SK-N-SH (cell line): ENCODE measurements at regions not wholly inside any gene's neighbourhood (a gene's known extent, or its start where the extent isn't known, plus 50 kb on each side); places are given as distances from the start of the nearest gene placed in this dataset.
A peak's percentile ranks its signal among the peaks of the same experiment; 100 is the strongest.

Experiments used
- CTCF ChIA-PET: fragments of 300-600, 350-600 bp; formaldehyde crosslinking; extraction: SDS; loops from one replicate; lab custom pipeline; 2021; lab: Yijun Ruan, JAX
- POLR2A ChIA-PET: fragments of 350-600 bp; sonication (Branson Sonifier 250); formaldehyde crosslinking; extraction: SDS; loops from one replicate; lab custom pipeline; 2020; ENCODE audit warnings: antibody characterized with exemption, inconsistent platforms; lab: Yijun Ruan, JAX
- DNase-seq: peaks from one replicate; pipeline ENCODE4 v3.0.0; 2012
- H2AFZ ChIP-seq: fragments of 200-600 bp; sonication (generic); 2 replicates; pipeline ENCODE4 v1.8.1; 2016; ENCODE audit warnings: antibody characterized with exemption, mild to moderate bottlenecking, low read depth
- H3F3A ChIP-seq: fragments of 200-600 bp; sonication (generic); replicated peaks from 2 replicates; pipeline ENCODE3; 2016; ENCODE audit warnings: antibody characterized with exemption, mild to moderate bottlenecking; ENCODE audit not compliant: insufficient read depth
- H3K27ac ChIP-seq, 2 experiments: fragments of 200-500 bp in 1 of 2; fragments of 200-600 bp in 1 of 2; sonication (Bioruptor generic) in 1 of 2; sonication (generic), shearing (Covaris generic) in 1 of 2; 2 replicates each; pipeline versions ENCODE4 v1.5.1 to v1.6.1; 2014 to 2016; ENCODE audit warnings: low read depth in 2 of 2, inconsistent platforms in 1 of 2, low read length in 1 of 2, mild to moderate bottlenecking in 1 of 2, mixed read lengths in 1 of 2
- H3K27me3 ChIP-seq: fragments of 200-600 bp; sonication (generic), shearing (Covaris generic); 2 replicates; pipeline ENCODE4 v1.6.1; 2016; ENCODE audit warnings: mixed run types; ENCODE audit not compliant: insufficient read depth
- H3K36me3 ChIP-seq, 2 experiments: fragments of 200-500 bp in 1 of 2; fragments of 200-600 bp in 1 of 2; sonication (Bioruptor generic) in 1 of 2; sonication (generic) in 1 of 2; replicated peaks in 1 of 2; 2 replicates each; pipeline versions ENCODE3 to v1.5.1; 2014 to 2016; ENCODE audit warnings: low read length in 1 of 2, mild to moderate bottlenecking in 1 of 2; ENCODE audit not compliant: insufficient read depth in 2 of 2, control insufficient read depth in 1 of 2
- H3K4me1 ChIP-seq, 2 experiments: fragments of 200-500 bp in 1 of 2; fragments of 200-600 bp in 1 of 2; sonication (Bioruptor generic) in 1 of 2; sonication (generic), shearing (Covaris generic) in 1 of 2; 2 replicates each; pipeline versions ENCODE4 v1.5.1 to v1.6.1; 2014 to 2016; ENCODE audit warnings: low read depth in 1 of 2, low read length in 1 of 2, mixed run types in 1 of 2; ENCODE audit not compliant: insufficient read depth in 2 of 2, control insufficient read depth in 1 of 2
- H3K4me2 ChIP-seq: fragments of 200-600 bp; sonication (generic), shearing (Covaris generic); 2 replicates; pipeline ENCODE4 v1.6.1; 2017; ENCODE audit warnings: mixed run types
- H3K4me3 ChIP-seq, 2 experiments: fragments of 200-500 bp in 1 of 2; fragments of 200-600 bp in 1 of 2; sonication (Bioruptor generic) in 1 of 2; sonication (generic), shearing (Covaris generic) in 1 of 2; 2 replicates each; pipeline versions ENCODE4 v1.5.1 to v1.8.1; 2014 to 2016; ENCODE audit warnings: low read depth in 2 of 2, inconsistent platforms in 1 of 2, low read length in 1 of 2, mild to moderate bottlenecking in 1 of 2, mixed read lengths in 1 of 2, moderate library complexity in 1 of 2
- H3K79me2 ChIP-seq: fragments of 200-600 bp; sonication (generic); 2 replicates; pipeline ENCODE4 v1.8.1; 2017; ENCODE audit warnings: mild to moderate bottlenecking; ENCODE audit not compliant: insufficient read depth
- H3K9ac ChIP-seq: fragments of 200-600 bp; sonication (generic); 2 replicates; pipeline ENCODE4 v1.6.1; 2017; ENCODE audit warnings: mixed run types
- H3K9me2 ChIP-seq: fragments of 200-600 bp; sonication (generic); 2 replicates; pipeline ENCODE4 v1.6.1; 2017; ENCODE audit warnings: mixed run types
- H3K9me3 ChIP-seq: fragments of 200-600 bp; sonication (generic); 2 replicates; pipeline ENCODE4 v1.6.1; 2017; ENCODE audit warnings: mixed run types, mild to moderate bottlenecking, moderate library complexity
- H4K20me1 ChIP-seq: fragments of 200-600 bp; sonication (generic); 2 replicates; pipeline ENCODE4 v1.6.1; 2017; ENCODE audit warnings: mild to moderate bottlenecking, mixed run types; ENCODE audit not compliant: insufficient read depth
- CHD2 ChIP-seq: fragments of 150-350 bp; IDR thresholded peaks from 2 replicates; pipeline ENCODE4 v1.6.1; 2018; ENCODE audit warnings: low read length; ENCODE audit not compliant: partially characterized antibody
- ELF1 ChIP-seq: IDR thresholded peaks from 2 replicates; pipeline ENCODE4 v1.4.0; 2012
- EP300 ChIP-seq, 2 experiments: IDR thresholded peaks; 2 replicates each; pipeline versions ENCODE4 v1.4.0 to v1.6.1; 2012; ENCODE audit warnings: borderline replicate concordance in 1 of 2, low read depth in 1 of 2, low read length in 1 of 2
- FOSL2 ChIP-seq: IDR thresholded peaks from 2 replicates; pipeline ENCODE4 v1.4.0; 2012; ENCODE audit warnings: low read depth, mild to moderate bottlenecking, moderate library complexity, borderline replicate concordance
- GABPA ChIP-seq: IDR thresholded peaks from 2 replicates; pipeline ENCODE4 v1.4.0; 2012; ENCODE audit warnings: low read depth, mild to moderate bottlenecking
- GATA2 ChIP-seq: sonication (generic); formaldehyde crosslinking; IDR thresholded peaks from 2 replicates; pipeline ENCODE4 v1.5.0; 2020; ENCODE audit warnings: mild to moderate bottlenecking, missing genetic modification reagents
- JUND ChIP-seq: IDR thresholded peaks from 2 replicates; pipeline ENCODE4 v1.4.0; 2012
- MXI1 ChIP-seq: IDR thresholded peaks from 2 replicates; pipeline ENCODE4 v1.6.1; 2012; ENCODE audit warnings: mild to moderate bottlenecking, low read depth, low read length, improper control_type of control experiment
- NFIC ChIP-seq: IDR thresholded peaks from 2 replicates; pipeline ENCODE4 v1.4.0; 2012; ENCODE audit warnings: borderline replicate concordance
- RCOR1 ChIP-seq: fragments of 150-350 bp; IDR thresholded peaks from 2 replicates; pipeline ENCODE4 v1.6.1; 2017; ENCODE audit warnings: antibody characterized with exemption, low read length
- RXRA ChIP-seq: IDR thresholded peaks from 2 replicates; pipeline ENCODE4 v1.4.0; 2012; ENCODE audit warnings: low read depth, mild to moderate bottlenecking, borderline replicate concordance
- TCF12 ChIP-seq: IDR thresholded peaks from 2 replicates; pipeline ENCODE4 v1.4.0; 2012
- YY1 ChIP-seq: IDR thresholded peaks from 2 replicates; pipeline ENCODE4 v1.4.0; 2012; ENCODE audit warnings: low read depth, mild to moderate bottlenecking
- WGBS: methylation state at CpG from one replicate; pipeline ENCODE4 v1.1.6; 2017; ENCODE audit warnings: low lambda C conversion rate; 5-methylcytosine and 5-hydroxymethylcytosine counted together
- TF ChIP-seq, protein P1 (sequence below): fragments of 200-600 bp; sonication (generic); IDR thresholded peaks from 2 replicates; pipeline ENCODE4 v1.6.1; 2017; ENCODE audit warnings: antibody characterized with exemption, mild to moderate bottlenecking, moderate library complexity
- TF ChIP-seq, protein P2 (sequence below): fragments of 150-350 bp; IDR thresholded peaks from 2 replicates; pipeline ENCODE4 v1.6.1; 2016; ENCODE audit warnings: mild to moderate bottlenecking, low read depth, low read length

DNA sequence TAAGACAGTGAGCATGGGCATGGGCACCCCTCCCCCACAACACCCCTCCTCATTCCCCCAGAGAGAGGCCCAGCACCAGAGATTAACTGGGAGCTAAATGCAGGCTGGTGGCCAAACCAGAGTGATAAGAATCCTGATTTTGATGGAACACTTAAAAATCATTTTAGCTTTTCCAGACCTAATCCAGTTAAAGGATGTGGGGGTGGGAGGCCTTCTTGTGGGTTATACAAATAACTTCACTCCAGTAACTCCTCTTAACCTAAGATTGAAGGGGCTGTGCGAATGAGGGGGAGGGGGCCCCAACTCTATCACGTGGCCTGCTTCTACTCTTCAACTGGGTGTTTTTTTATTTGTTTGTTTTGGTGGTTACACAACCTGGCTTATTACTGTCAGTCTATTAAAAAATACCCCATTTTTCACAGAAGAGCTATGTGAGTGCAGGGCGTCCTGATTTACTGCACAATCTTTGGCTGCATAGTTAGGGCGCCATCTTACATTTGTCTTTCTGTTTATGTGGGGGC lies 398.1 kb upstream of the LYPLAL1 start (continued):
- TF ChIP-seq YY1 (no peak), NFIC (no peak)

DNA sequence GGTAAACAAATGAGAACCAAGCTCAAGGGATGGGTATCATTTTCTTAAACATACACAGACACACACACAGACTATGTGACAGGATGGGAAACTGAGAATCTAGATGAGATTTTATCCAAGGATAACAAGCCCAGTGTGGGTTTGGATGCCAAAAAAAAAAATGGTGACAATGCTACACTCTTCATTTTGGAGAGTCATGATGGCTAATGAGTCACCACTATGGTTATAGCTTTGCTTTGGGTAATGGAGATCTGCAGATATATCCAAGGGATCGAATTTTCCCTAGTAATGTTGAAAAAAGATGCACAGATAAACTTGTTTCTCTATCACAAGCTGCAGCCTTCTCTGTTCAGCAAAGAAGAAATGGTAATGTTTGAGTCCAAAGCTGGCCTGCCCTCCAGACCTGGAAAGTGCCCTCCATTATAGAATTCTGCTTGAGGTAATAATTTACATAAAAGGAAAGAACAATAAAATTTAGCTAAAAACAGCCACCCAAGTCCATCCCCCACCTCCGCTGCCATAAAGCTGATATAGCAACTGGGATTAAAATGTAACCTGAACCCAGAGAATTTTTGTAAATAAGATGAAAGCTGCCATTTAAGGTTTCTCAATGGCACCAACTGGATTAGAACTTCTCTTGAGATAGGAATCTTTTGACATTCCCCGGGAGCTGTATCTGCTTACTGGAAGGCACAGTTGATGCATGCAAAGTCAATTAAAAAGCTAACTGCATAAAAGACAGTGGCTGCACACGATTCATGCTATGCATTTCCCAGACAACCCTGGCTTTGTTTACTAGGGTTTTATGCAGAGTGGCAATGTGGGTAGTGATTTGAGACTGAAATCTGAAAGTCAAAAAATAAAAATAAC lies 395.2 kb upstream of the LYPLAL1 start:
- H3K4me2 ChIP-seq, result peak overlapping the region; percentile 29
- WGBS, result 29% methylated on average over 4 of the region's 4 CpGs

More for the DNA sequence above, 395.2 kb upstream of the LYPLAL1 start:
- Histone ChIP-seq H3K27me3 (no peaks in the 10 kb centered on the region), H3K79me2 (no peaks in the 10 kb centered on the region), H3K9me3 (no peaks in the 10 kb centered on the region), H2AFZ (no peak overlapping the region)
- POLR2A ChIA-PET, result no interaction called here
- peak; percentile 47 to 73 for TF ChIP-seq EP300 (IDR thresholded peaks at IDR 0.05; ENCODE audit: borderline replicate concordance in 1 of 2, low read depth in 1 of 2, low read length in 1 of 2)
- TF ChIP-seq JUND, result peak; percentile 55; the same call in 1 of the 2 replicates
- TF ChIP-seq GATA2 (CRISPR knock-in tag), result peak; percentile 81
- TF ChIP-seq RXRA, result no peak
- TF ChIP-seq, protein P1, sequence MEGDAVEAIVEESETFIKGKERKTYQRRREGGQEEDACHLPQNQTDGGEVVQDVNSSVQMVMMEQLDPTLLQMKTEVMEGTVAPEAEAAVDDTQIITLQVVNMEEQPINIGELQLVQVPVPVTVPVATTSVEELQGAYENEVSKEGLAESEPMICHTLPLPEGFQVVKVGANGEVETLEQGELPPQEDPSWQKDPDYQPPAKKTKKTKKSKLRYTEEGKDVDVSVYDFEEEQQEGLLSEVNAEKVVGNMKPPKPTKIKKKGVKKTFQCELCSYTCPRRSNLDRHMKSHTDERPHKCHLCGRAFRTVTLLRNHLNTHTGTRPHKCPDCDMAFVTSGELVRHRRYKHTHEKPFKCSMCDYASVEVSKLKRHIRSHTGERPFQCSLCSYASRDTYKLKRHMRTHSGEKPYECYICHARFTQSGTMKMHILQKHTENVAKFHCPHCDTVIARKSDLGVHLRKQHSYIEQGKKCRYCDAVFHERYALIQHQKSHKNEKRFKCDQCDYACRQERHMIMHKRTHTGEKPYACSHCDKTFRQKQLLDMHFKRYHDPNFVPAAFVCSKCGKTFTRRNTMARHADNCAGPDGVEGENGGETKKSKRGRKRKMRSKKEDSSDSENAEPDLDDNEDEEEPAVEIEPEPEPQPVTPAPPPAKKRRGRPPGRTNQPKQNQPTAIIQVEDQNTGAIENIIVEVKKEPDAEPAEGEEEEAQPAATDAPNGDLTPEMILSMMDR, result no peak
- peak; percentile 73 for TF ChIP-seq CHD2
- peak; percentile 54; the same call in 1 of the 2 replicates for TF ChIP-seq FOSL2
- no peak for TF ChIP-seq GABPA
- TF ChIP-seq, protein P2, sequence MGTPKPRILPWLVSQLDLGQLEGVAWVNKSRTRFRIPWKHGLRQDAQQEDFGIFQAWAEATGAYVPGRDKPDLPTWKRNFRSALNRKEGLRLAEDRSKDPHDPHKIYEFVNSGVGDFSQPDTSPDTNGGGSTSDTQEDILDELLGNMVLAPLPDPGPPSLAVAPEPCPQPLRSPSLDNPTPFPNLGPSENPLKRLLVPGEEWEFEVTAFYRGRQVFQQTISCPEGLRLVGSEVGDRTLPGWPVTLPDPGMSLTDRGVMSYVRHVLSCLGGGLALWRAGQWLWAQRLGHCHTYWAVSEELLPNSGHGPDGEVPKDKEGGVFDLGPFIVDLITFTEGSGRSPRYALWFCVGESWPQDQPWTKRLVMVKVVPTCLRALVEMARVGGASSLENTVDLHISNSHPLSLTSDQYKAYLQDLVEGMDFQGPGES, result no peak
- TF ChIP-seq ELF1, result no peak
- TF ChIP-seq MXI1, result peak; percentile 55; the same call in 1 of the 2 replicates
- TF ChIP-seq RCOR1, result peak; percentile 78
- TF ChIP-seq TCF12, result peak; percentile 42; the same call in 1 of the 2 replicates
- TF ChIP-seq, all 33 proteins: peak for 8
- peaks cover 7 to 8% of the 10 kb centered on the region in 2 experiments; a peak in 3 of 4 replicates for H3K4me1 ChIP-seq
- H3K9ac ChIP-seq, result no peak overlapping the region
- no peaks in the 10 kb centered on the region for H4K20me1 ChIP-seq
- CTCF ChIA-PET, result interaction anchor here (1.3 kb wide), 1 partner anchor 10 kb away, joined by 3 read pairs; no protein-coding TSS in a partner anchor
- peaks cover 15% of the 10 kb centered on the region for H3F3A ChIP-seq
- no peaks in the 10 kb centered on the region for H3K36me3 ChIP-seq
- H3K9me2 ChIP-seq, result no peaks in the 10 kb centered on the region
- peak overlapping the region; percentile 40 to 56; a peak in 2 of 4 replicates for H3K27ac ChIP-seq
- peak; percentile 42 for DNase-seq
- H3K4me3 ChIP-seq, result no peak overlapping the region
